ENCODE measurements at regions not wholly inside any gene's neighbourhood (a gene's known extent, or its start where the extent isn't known, plus 50 kb on each side); places are given as distances from the start of the nearest gene placed in this dataset.

DNA sequence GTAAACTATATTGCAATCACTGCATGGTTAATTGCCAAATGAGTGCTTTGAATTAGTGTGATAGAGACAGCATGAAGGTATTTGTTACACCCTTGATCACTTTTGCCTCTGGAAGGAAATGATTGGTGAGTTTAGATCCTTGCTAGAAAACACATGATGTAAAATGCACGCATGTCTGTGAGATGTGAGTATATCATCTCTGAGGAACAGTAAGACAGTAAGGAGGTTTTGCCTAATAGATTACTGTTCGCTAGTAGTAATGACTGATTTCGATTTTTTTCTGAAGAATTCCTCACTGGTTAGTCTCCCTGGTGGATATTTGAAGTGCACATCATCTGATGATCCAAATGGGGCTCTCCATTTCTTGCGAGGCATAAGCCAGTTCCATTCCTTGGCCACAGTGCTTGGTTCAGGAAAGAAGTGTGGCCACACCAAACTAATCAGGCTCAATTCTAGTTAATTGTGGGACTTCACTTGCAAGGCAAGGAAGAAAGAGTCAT lies 156.4 kb upstream of the ADRA1B start:
- no peak for DNase-seq (ENCODE audit: low read depth)

DNA sequence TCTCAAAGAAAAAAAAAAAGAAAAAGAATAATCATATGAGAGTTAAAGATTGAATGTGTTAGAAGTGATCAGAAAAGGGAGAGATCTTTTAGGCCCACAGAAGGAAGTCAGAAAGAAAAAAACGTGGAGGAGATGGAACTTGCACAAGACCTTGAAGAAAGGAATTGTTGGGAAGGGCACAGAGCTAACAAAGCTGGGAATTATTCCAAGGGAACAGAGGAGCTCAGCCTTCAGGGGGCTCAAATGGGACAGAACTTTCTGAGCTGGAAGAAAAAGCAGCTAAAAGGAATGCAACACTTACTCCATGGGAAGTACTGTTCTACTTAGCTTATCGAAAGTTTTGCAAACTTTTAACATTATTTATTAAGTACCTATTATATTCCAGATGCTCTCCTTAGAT lies 153.4 kb upstream of the ADRA1B start:
- no peak for DNase-seq (ENCODE audit: low read depth)

- DNase-seq (ENCODE audit: low read depth), result no peak
Observed at GRCh38 chr5:159763562-159763961, 152.7 kb upstream of the ADRA1B start.

GRCh38 chr5:159764283-159765134 lies 151.8 kb upstream of the ADRA1B start:
- no peak for DNase-seq (ENCODE audit: low read depth)

DNA sequence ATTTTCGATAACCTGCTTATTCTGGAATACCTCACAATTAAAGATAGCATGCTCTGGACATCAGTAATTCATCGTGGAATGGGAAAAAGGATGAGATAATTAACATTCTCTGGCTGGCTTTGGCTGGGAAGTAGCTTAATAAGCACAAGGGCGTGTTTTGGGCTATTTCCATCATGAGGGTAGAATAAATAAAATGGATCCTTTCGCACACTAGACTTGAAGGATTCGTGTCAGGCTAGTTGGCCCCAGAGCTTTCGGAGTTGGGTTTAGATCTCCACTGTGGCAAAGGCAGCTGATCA lies 151.2 kb upstream of the ADRA1B start:
- no peak for DNase-seq (ENCODE audit: low read depth)

DNA sequence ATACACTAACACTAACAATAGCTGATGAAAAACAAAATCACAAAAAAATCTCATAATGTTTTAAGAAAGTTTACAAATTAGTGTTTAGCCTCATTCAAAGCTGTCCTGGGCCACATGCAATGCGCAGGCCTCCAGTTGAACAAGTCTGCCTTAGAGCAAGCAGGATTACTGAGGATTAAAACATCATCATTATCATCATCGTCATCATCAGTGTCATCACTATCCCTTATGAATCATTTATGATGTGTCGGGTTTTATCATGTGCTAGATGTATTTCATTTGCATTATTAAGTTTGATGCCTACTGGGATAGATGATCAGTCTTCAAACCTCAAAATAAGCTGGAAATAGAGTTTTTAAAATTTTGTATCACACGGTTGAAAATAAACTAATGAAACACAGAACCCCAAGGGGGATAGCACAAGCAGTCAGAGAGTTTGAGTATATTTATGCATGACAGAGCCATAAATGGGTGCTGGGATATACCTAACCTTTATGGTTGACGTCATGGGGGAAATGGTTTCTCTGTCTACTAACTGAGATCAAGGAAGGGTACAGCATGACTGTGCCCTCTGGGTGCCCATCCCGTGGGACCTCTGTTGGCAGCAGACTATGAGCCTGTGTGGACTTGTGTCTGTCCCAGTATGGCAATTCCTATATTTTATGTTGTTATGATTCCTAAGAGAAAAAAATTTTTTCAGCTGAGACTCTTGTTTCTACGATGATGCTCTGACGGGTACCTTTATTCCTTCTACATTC lies 150.3 kb upstream of the ADRA1B start:
- no peak for DNase-seq (ENCODE audit: low read depth)

DNA sequence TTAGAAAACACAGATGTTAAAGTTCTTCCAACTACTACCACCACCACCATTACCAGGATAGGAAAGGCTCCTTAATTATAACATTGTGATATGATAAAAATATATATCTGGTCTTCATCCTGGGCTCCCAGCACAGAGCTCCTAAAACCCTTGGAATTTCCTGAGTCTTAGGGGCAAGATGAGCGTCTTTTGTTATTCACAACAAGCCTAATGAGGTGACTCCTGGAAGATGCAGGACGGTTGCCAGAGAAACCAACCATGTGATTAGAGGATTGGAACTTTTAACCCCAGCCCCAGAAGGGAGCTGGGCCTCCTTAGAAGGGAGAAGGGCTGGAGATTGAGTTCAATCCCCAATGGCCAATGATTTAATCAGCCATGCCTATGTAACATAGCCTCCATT lies 148.0 kb upstream of the ADRA1B start:
- DNase-seq (ENCODE audit: low read depth), result no peak

GRCh38 chr5:159772698-159773061 lies 143.6 kb upstream of the ADRA1B start:
- no peak for DNase-seq (ENCODE audit: low read depth)

- DNase-seq (ENCODE audit: low read depth), result peak; percentile 72
Observed at GRCh38 chr5:159773062-159773924, 143.0 kb upstream of the ADRA1B start.

DNA sequence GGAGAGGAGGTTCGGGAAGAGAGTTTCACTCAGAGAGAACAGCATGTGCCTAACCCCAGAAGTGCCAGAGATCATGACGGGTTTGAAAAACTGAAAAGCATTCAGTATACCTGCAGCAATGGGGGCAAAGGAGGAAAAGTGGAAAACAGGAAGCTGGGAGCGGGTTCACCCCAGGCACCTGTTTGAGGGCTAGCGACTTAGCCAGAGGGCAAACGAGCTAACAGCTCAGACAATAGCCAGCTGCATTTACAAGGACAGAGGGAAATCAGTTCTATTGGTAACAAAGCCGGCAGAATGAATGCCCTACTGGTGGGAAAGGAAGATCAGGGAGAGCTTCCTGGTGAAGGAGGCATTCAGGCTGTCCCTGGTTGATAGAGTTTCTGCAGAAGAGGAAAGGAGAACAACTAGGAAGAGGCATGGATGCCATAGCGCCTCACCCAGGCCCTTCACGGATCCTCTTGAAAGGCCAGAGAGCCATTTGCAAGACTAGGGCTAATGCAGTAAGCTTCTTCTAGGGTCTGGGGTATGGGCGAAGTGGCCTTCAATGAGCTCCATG lies 141.7 kb upstream of the ADRA1B start:
- no peak for DNase-seq (ENCODE audit: low read depth)

- no peak for DNase-seq (ENCODE audit: low read depth)
Observed at GRCh38 chr5:159775890-159776289, 140.4 kb upstream of the ADRA1B start.

- no peak for DNase-seq (ENCODE audit: low read depth)
Observed at GRCh38 chr5:159777049-159777660, 139.1 kb upstream of the ADRA1B start.

GRCh38 chr5:159779481-159779880 lies 136.8 kb upstream of the ADRA1B start:
- no peak for DNase-seq (ENCODE audit: low read depth)

DNA sequence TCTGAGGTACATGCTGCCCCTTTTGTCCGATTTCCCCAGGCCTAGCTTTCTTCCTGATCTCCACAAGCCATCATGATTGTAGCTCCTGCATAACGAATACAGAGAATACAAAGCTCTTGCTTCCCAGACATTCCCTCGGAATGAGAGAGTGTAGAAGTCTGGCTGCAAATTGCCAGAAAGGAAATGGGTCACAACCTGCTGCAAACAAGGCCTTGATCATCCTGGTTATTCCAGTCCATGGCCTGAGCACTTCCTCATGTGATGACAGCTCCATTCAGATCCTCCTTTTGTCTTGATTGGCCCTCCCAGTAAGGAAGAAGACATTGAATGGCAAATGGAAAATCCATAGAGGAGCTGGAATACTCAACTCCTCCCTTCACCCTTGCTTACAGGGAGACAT lies 136.0 kb upstream of the ADRA1B start:
- DNase-seq (ENCODE audit: low read depth), result no peak

DNA sequence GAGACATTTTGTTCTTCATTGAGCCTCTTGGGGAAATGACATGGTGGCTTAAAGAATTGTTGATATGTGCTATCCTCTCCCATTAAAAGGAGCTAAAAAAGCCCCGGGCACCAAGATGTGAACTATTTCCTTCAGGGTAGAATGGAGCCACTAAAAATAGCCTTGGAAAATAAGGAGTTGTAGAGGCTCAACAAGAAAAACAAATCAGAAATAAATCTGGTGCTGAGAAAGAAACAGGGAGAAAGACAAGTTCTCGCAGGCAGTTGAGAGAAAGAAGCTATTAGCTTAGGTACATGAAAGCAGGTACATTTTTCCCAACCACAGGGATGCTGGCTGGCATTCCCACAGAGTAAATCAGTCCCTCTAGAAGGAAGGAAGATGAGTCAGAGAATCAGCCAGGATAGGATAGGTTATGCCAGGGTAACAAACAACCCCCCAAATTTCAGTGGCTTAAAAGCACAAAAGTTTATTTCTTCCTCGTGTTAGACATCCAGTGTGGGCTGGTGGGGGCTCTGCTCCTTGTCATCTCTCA lies 134.6 kb upstream of the ADRA1B start:
- DNase-seq (ENCODE audit: low read depth), result no peak

- no peak for DNase-seq (ENCODE audit: low read depth)
Observed at GRCh38 chr5:159782197-159782994, 133.9 kb upstream of the ADRA1B start.

GRCh38 chr5:159782995-159783300 lies 133.3 kb upstream of the ADRA1B start:
- no peak for DNase-seq (ENCODE audit: low read depth)

DNA sequence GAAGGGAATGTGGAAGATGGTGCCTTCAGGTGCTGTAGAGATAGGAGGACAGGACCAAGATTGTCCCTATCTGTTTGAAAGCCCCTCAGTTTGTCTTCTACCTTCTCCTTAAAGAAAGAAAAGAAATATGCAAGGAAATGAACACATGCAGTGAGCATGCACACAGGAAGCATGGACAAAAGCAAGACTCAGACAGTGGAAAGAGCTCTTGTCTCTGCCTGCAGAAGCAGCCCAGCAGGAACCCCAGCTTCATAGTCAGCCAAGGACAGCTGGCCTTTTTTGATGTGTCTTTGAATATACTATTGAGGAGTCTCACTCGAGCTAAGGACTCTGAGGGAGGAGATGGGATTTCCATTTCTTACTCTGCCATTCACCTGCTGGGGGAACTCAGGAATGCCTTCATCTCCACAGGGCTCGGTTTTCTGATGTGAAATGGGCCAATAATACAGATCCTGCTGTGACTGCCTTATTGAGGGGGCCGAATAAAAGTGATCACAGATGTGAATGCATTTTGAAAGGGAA lies 132.5 kb upstream of the ADRA1B start:
- DNase-seq (ENCODE audit: low read depth), result no peak

GRCh38 chr5:159784993-159785392 lies 131.3 kb upstream of the ADRA1B start:
- no peak for DNase-seq (ENCODE audit: low read depth)

DNA sequence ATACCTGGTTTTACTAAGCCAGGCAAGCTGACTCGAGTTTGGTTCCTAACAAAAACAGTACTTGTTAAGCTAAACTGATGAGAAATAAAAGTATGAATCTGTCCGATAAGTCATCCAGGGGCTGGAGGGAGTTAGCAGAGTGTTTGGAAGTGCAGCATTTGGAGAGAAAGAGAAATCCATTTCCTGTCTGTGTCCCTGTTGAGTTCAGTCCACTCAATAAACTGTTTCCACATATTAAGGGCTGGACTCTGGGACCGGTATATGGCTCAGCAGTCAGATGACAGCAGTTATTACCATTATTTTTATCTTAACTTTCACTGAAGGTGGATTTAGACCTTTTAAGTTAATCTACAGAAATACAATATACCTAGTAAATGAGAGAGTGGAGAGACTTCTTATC lies 130.6 kb upstream of the ADRA1B start:
- DNase-seq (ENCODE audit: low read depth), result no peak

- DNase-seq (ENCODE audit: low read depth), result no peak
Observed at GRCh38 chr5:159786201-159786600, 130.1 kb upstream of the ADRA1B start.
